ENCODE measurements at regions not wholly inside any gene's neighbourhood (a gene's known extent, or its start where the extent isn't known, plus 50 kb on each side); places are given as distances from the start of the nearest gene placed in this dataset.
A peak's percentile ranks its signal among the peaks of the same experiment; 100 is the strongest.

- TF ChIP-seq PURB (CRISPR knock-in tag; IDR thresholded peaks at IDR 0.05; ENCODE audit: low read depth) (no peak), SP1 (CRISPR knock-in tag; IDR thresholded peaks at IDR 0.05) (no peak), FOXP4 (CRISPR knock-in tag; IDR thresholded peaks at IDR 0.05; ENCODE audit: borderline replicate concordance) (no peak), PHB (CRISPR knock-in tag; IDR thresholded peaks at IDR 0.05) (no peak), CREB3L1 (IDR thresholded peaks at IDR 0.05; ENCODE audit: borderline replicate concordance, low read depth) (no peak), ZBTB33 (CRISPR knock-in tag; IDR thresholded peaks at IDR 0.05) (no peak), JUN (IDR thresholded peaks at IDR 0.05; ENCODE audit: borderline replicate concordance, low read depth, low read length) (no peak), JUN (CRISPR knock-in tag; IDR thresholded peaks at IDR 0.05; ENCODE audit: borderline replicate concordance) (no peak), MAFF (IDR thresholded peaks at IDR 0.05; ENCODE audit: low read length) (peak; percentile 34), ZFPM2 (CRISPR knock-in tag; IDR thresholded peaks at IDR 0.05) (no peak), GTF2B (IDR thresholded peaks at IDR 0.05; ENCODE audit: extremely low read depth, insufficient read length) (no peak), ZNF785 (CRISPR knock-in tag; IDR thresholded peaks at IDR 0.05) (no peak), CBX3 (IDR thresholded peaks at IDR 0.05; ENCODE audit: borderline replicate concordance in 1 of 2, low read length in 2 of 2) (peak in 1 of 2 experiments; percentile 78; a peak in 1 of 3 replicates), TOE1 (IDR thresholded peaks at IDR 0.05; ENCODE audit: borderline replicate concordance) (no peak), TOE1 (CRISPR knock-in tag; IDR thresholded peaks at IDR 0.05; ENCODE audit: borderline replicate concordance, low read depth) (no peak), ZFP30 (CRISPR knock-in tag; IDR thresholded peaks at IDR 0.05; ENCODE audit: borderline replicate concordance) (no peak), NR2C1 (IDR thresholded peaks at IDR 0.05) (no peak), NR2C1 (tag; IDR thresholded peaks at IDR 0.05) (no peak)
- TF ChIP-seq, protein P1, sequence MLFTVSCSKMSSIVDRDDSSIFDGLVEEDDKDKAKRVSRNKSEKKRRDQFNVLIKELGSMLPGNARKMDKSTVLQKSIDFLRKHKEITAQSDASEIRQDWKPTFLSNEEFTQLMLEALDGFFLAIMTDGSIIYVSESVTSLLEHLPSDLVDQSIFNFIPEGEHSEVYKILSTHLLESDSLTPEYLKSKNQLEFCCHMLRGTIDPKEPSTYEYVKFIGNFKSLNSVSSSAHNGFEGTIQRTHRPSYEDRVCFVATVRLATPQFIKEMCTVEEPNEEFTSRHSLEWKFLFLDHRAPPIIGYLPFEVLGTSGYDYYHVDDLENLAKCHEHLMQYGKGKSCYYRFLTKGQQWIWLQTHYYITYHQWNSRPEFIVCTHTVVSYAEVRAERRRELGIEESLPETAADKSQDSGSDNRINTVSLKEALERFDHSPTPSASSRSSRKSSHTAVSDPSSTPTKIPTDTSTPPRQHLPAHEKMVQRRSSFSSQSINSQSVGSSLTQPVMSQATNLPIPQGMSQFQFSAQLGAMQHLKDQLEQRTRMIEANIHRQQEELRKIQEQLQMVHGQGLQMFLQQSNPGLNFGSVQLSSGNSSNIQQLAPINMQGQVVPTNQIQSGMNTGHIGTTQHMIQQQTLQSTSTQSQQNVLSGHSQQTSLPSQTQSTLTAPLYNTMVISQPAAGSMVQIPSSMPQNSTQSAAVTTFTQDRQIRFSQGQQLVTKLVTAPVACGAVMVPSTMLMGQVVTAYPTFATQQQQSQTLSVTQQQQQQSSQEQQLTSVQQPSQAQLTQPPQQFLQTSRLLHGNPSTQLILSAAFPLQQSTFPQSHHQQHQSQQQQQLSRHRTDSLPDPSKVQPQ (CRISPR knock-in tag; IDR thresholded peaks at IDR 0.05; ENCODE audit: borderline replicate concordance), result no peak
- TF ChIP-seq, protein P2, sequence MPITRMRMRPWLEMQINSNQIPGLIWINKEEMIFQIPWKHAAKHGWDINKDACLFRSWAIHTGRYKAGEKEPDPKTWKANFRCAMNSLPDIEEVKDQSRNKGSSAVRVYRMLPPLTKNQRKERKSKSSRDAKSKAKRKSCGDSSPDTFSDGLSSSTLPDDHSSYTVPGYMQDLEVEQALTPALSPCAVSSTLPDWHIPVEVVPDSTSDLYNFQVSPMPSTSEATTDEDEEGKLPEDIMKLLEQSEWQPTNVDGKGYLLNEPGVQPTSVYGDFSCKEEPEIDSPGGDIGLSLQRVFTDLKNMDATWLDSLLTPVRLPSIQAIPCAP (CRISPR knock-in tag; IDR thresholded peaks at IDR 0.05; ENCODE audit: borderline replicate concordance), result no peak
Measured at GRCh38 chr1:191284175-191284574, 806.5 kb upstream of the BRINP3 start (continued).
